HG03521 (cell line): ENCODE measurements at regions not wholly inside any gene's neighbourhood (a gene's known extent, or its start where the extent isn't known, plus 50 kb on each side); places are given as distances from the start of the nearest gene placed in this dataset.
"Not testable (repeated sequence)": the region's sequence is repeated elsewhere in the genome, so short reads cannot be mapped to it uniquely, and the experiment has no call there.

Experiments used
- ATAC-seq: cut with Tn5 transposase; IDR thresholded peaks from one replicate; pipeline ENCODE4 v1.9.1; 2021; ENCODE audit warnings: mild to moderate bottlenecking, moderate library complexity; ENCODE audit not compliant: unreplicated experiment

- ATAC-seq: no peak
These were observed 540.3 kb downstream of the HINT1 start for GRCh38 chr5:130624805-130625204.

- ATAC-seq: no peak
These were observed 548.9 kb downstream of the HINT1 start for GRCh38 chr5:130616161-130616560.

- no peak for ATAC-seq
These were observed 559.8 kb downstream of the HINT1 start for GRCh38 chr5:130605234-130605633.

- ATAC-seq: not testable (repeated sequence)
These were observed 568.4 kb downstream of the HINT1 start for GRCh38 chr5:130596647-130597046.

- ATAC-seq: no peak
These were observed 584.8 kb downstream of the HINT1 start for GRCh38 chr5:130580264-130580663.

- ATAC-seq: no peak
These were observed 586.7 kb downstream of the HINT1 start for GRCh38 chr5:130578354-130578753.

GRCh38 chr5:130571076-130571475 is 594.0 kb downstream of the HINT1 start:
- ATAC-seq: no peak

- ATAC-seq: no peak
These were observed 596.3 kb downstream of the HINT1 start for GRCh38 chr5:130568791-130569190.

- ATAC-seq: no peak
These were observed 609.6 kb downstream of the HINT1 start for GRCh38 chr5:130555429-130555828.

GRCh38 chr5:130550562-130550928 is 614.5 kb downstream of the HINT1 start:
- no peak for ATAC-seq

GRCh38 chr5:130549884-130550561 is 615.0 kb downstream of the HINT1 start:
- no peak for ATAC-seq

- no peak for ATAC-seq
These were observed 618.8 kb downstream of the HINT1 start for GRCh38 chr5:130546211-130546610.

GRCh38 chr5:130545291-130545690 is 619.8 kb downstream of the HINT1 start:
- no peak for ATAC-seq

GRCh38 chr5:130541617-130542221 is 623.3 kb downstream of the HINT1 start:
- ATAC-seq: peak; percentile 47

- ATAC-seq: no peak
These were observed 628.4 kb downstream of the HINT1 start for GRCh38 chr5:130536691-130537090.

GRCh38 chr5:130532786-130533185 is 628.5 kb downstream of the CHSY3 start:
- no peak for ATAC-seq

GRCh38 chr5:130529511-130530485 is 625.5 kb downstream of the CHSY3 start:
- no peak for ATAC-seq

- no peak for ATAC-seq
These were observed 624.8 kb downstream of the CHSY3 start for GRCh38 chr5:130529111-130529510.

- ATAC-seq: no peak
These were observed 624.2 kb downstream of the CHSY3 start for GRCh38 chr5:130528474-130528873.

- no peak for ATAC-seq
These were observed 622.4 kb downstream of the CHSY3 start for GRCh38 chr5:130526708-130527107.

- ATAC-seq: no peak
These were observed 615.9 kb downstream of the CHSY3 start for GRCh38 chr5:130520211-130520610.
